ENCODE measurements at regions not wholly inside any gene's neighbourhood (a gene's known extent, or its start where the extent isn't known, plus 50 kb on each side); places are given as distances from the start of the nearest gene placed in this dataset.

DNA sequence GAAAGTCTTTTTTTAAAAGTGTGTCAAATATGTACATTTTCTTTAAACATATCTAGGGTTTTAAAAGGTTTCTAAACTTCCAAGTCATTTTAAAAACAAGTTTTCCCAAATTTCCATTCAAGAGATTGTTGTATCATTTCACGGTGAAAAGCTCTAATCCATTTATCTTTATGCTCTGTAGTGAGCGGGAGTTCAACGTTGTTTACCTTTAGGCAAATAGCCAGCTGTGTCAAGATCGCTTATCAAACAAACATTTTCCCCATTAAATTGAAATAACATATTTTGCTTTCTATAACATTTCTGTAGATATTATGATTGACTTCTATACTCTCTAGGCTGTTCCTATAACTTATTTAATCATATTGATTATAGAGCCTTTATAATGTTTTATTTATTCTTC, 75.1 kb downstream of the CTSL start:
- FAIRE-seq: no peak

DNA sequence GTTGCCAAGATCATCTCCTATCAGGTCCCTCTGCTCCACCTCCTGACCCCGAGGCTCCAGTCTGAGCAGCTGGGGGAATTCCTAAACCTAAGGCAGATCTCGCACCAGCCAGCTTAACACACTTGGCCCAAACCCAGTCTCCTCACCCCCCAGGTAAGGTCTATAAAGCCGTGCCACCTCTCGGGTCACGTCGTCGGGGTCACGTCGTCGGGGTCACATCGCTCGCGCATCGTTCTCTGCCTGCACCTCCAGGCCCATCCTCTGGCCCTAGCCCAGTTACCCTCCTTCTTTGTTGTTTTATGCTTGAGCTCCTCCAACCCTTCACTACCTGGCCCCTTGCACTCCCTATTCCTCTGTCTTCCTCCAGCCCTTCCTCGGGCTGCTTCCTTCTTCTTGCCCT, 77.2 kb downstream of the CTSL start:
- Histone ChIP-seq H3K4me3 (no peak overlapping the region), H3K79me2 (ENCODE audit: control insufficient read depth, insufficient read depth, low read length) (no peaks in the 10 kb centered on the region), H3K9ac (ENCODE audit: insufficient read depth in 1 of 2, low read depth in 2 of 2, low read length in 2 of 2) (no peak overlapping the region), H3K4me2 (ENCODE audit: insufficient read depth, low read length) (no peak overlapping the region), H3K27ac (ENCODE audit: extremely low read depth, low read depth, low read length) (no peak overlapping the region), H3K9me3 (replicated peaks; ENCODE audit: control insufficient read depth, insufficient read depth, low read depth, low read length) (no peaks in the 10 kb centered on the region), H4K20me1 (replicated peaks; ENCODE audit: control insufficient read depth, insufficient read depth, low read length) (no peaks in the 10 kb centered on the region), H3K27me3 (ENCODE audit: control insufficient read depth in 2 of 2, insufficient read depth in 2 of 2, low read length in 2 of 2) (no peaks in the 10 kb centered on the region), H2AFZ (ENCODE audit: low read depth, low read length) (no peak overlapping the region), H3K9me1 (ENCODE audit: control insufficient read depth, insufficient read depth, low read length) (no peaks in the 10 kb centered on the region), H3K36me3 (ENCODE audit: control insufficient read depth, insufficient read depth, low read length) (no peaks in the 10 kb centered on the region), H3K4me1 (replicated peaks in 1 of 2; ENCODE audit: control insufficient read depth in 2 of 2, insufficient read depth in 2 of 2, low read length in 2 of 2) (peaks cover 27 to 38% of the 10 kb centered on the region in 2 experiments)
- POLR2A ChIA-PET: interaction anchor here (1.8 kb wide), 1 partner anchor 10 kb away, joined by 9 read pairs; no protein-coding TSS in a partner anchor
- in situ Hi-C loops (cut with MboI): loop anchor here (25.0 kb wide), 1 partner anchor 466 kb away; no protein-coding TSS in a partner anchor
- TF ChIP-seq U2AF2 (optimal IDR thresholded peaks at IDR 0.05; ENCODE audit: low read depth, low read length): no peak
- TF ChIP-seq ETV6 (IDR thresholded peaks at IDR 0.05; ENCODE audit: borderline replicate concordance in 1 of 2, low read depth in 2 of 2, low read length in 1 of 2): no peak
- TF ChIP-seq ETV6 (CRISPR knock-in tag; IDR thresholded peaks at IDR 0.05; ENCODE audit: borderline replicate concordance): no peak
- TF ChIP-seq NBN (IDR thresholded peaks at IDR 0.05; ENCODE audit: low read depth): no peak
- TF ChIP-seq, protein P1, sequence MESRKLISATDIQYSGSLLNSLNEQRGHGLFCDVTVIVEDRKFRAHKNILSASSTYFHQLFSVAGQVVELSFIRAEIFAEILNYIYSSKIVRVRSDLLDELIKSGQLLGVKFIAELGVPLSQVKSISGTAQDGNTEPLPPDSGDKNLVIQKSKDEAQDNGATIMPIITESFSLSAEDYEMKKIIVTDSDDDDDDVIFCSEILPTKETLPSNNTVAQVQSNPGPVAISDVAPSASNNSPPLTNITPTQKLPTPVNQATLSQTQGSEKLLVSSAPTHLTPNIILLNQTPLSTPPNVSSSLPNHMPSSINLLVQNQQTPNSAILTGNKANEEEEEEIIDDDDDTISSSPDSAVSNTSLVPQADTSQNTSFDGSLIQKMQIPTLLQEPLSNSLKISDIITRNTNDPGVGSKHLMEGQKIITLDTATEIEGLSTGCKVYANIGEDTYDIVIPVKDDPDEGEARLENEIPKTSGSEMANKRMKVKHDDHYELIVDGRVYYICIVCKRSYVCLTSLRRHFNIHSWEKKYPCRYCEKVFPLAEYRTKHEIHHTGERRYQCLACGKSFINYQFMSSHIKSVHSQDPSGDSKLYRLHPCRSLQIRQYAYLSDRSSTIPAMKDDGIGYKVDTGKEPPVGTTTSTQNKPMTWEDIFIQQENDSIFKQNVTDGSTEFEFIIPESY (CRISPR knock-in tag; IDR thresholded peaks at IDR 0.05): 0 out of 2 replicates have a peak, but pooled peaks have one; percentile 5
- BruUV-seq (replicated peaks): no TSS peak
- FAIRE-seq (no peak), ATAC-seq (no peak), DNase-seq (ENCODE audit: extremely low read depth in 1 of 4, low spot score in 3 of 4) (no peak)
- intact Hi-C loops (cut with micrococcal nuclease): no loop called here
- WGBS (ENCODE audit: insufficient coverage, low coverage, missing lambda C conversion rate): 100% methylated on average over 1 of the region's 15 CpGs
- CTCF ChIA-PET (ENCODE audit: low intra/inter-chr PET ratio): no interaction called here

More for the DNA sequence above, 75.1 kb downstream of the CTSL start:
- peaks cover 34 to 54% of the 10 kb centered on the region in 2 experiments for H3K4me1 ChIP-seq (replicated peaks in 1 of 2; ENCODE audit: control insufficient read depth in 2 of 2, insufficient read depth in 2 of 2, low read length in 2 of 2)
- ATAC-seq (no peak), DNase-seq (ENCODE audit: extremely low read depth in 1 of 4, low spot score in 3 of 4) (no peak)
- ChIA-PET POLR2A (interaction anchor here (1.2 to 1.3 kb wide), 2 partner anchors 10 to 75 kb away, joined by 3 to 5 read pairs; partner anchors contain the start of gene CTSL), CTCF (ENCODE audit: low intra/inter-chr PET ratio) (no interaction called here)
- TF ChIP-seq NR2F6 (CRISPR knock-in tag; IDR thresholded peaks at IDR 0.05): no peak
- WGBS (ENCODE audit: insufficient coverage, low coverage, missing lambda C conversion rate): 24% methylated on average over 4 of the region's 4 CpGs
- H3K79me2 ChIP-seq (ENCODE audit: control insufficient read depth, insufficient read depth, low read length): no peaks in the 10 kb centered on the region
- no peaks in the 10 kb centered on the region for H4K20me1 ChIP-seq (replicated peaks; ENCODE audit: control insufficient read depth, insufficient read depth, low read length)
- no peaks in the 10 kb centered on the region for H3K36me3 ChIP-seq (ENCODE audit: control insufficient read depth, insufficient read depth, low read length)
- BruUV-seq (replicated peaks): no TSS peak
- H3K9me1 ChIP-seq (ENCODE audit: control insufficient read depth, insufficient read depth, low read length): no peaks in the 10 kb centered on the region
- no peaks in the 10 kb centered on the region for H3K27me3 ChIP-seq (ENCODE audit: control insufficient read depth in 2 of 2, insufficient read depth in 2 of 2, low read length in 2 of 2)
- no peak overlapping the region for H3K27ac ChIP-seq (ENCODE audit: extremely low read depth, low read depth, low read length)
- in situ Hi-C loops (cut with MboI): loop anchor here (25.0 kb wide), 1 partner anchor 464 kb away; no protein-coding TSS in a partner anchor
- H3K9ac ChIP-seq (ENCODE audit: insufficient read depth in 1 of 2, low read depth in 2 of 2, low read length in 2 of 2): no peak overlapping the region
- no peaks in the 10 kb centered on the region for H3K9me3 ChIP-seq (replicated peaks; ENCODE audit: control insufficient read depth, insufficient read depth, low read depth, low read length)
- no peak overlapping the region for H3K4me2 ChIP-seq (ENCODE audit: insufficient read depth, low read length)
- intact Hi-C loops (cut with micrococcal nuclease): no loop called here
- no peak overlapping the region for H2AFZ ChIP-seq (ENCODE audit: low read depth, low read length)
- H3K4me3 ChIP-seq: no peak overlapping the region
